ENCODE measurements at regions not wholly inside any gene's neighbourhood (a gene's known extent, or its start where the extent isn't known, plus 50 kb on each side); places are given as distances from the start of the nearest gene placed in this dataset.

- TF ChIP-seq CTCF (IDR thresholded peaks at IDR 0.05) (no peak), POLR2AphosphoS5 (IDR thresholded peaks at IDR 0.05) (no peak)
Measured at GRCh38 chr1:239771550-239771949, 320.1 kb upstream of the FMN2 start.
